HG03095 (cell line): ENCODE measurements at regions not wholly inside any gene's neighbourhood (a gene's known extent, or its start where the extent isn't known, plus 50 kb on each side); places are given as distances from the start of the nearest gene placed in this dataset.
"Not testable (repeated sequence)": the region's sequence is repeated elsewhere in the genome, so short reads cannot be mapped to it uniquely, and the experiment has no call there.

Experiments used
- ATAC-seq: cut with Tn5 transposase; IDR thresholded peaks from one replicate; pipeline ENCODE4 v1.9.1; 2021; ENCODE audit warnings: moderate library complexity; ENCODE audit not compliant: unreplicated experiment

- no peak for ATAC-seq
These were observed 1185.4 kb upstream of the SEMA6A start for GRCh38 chr5:117759849-117760499.

GRCh38 chr5:117752403-117752802, 1177.8 kb upstream of the SEMA6A start:
- ATAC-seq, result no peak

GRCh38 chr5:117748336-117748735, 1173.7 kb upstream of the SEMA6A start:
- no peak for ATAC-seq

- ATAC-seq, result no peak
These were observed 1168.7 kb upstream of the SEMA6A start for GRCh38 chr5:117743337-117743736.

- ATAC-seq, result no peak
These were observed 1167.1 kb upstream of the SEMA6A start for GRCh38 chr5:117741655-117742206.

- ATAC-seq, result no peak
These were observed 1165.6 kb upstream of the SEMA6A start for GRCh38 chr5:117740268-117740667.

- ATAC-seq, result no peak
These were observed 1163.9 kb upstream of the SEMA6A start for GRCh38 chr5:117738571-117738970.

GRCh38 chr5:117736698-117737097, 1162.1 kb upstream of the SEMA6A start:
- ATAC-seq, result no peak

- ATAC-seq, result no peak
These were observed 1159.4 kb upstream of the SEMA6A start for GRCh38 chr5:117734056-117734455.

GRCh38 chr5:117733051-117733450, 1158.4 kb upstream of the SEMA6A start:
- no peak for ATAC-seq

- ATAC-seq, result no peak
These were observed 1157.6 kb upstream of the SEMA6A start for GRCh38 chr5:117732264-117732663.

GRCh38 chr5:117731446-117731845, 1156.8 kb upstream of the SEMA6A start:
- ATAC-seq, result no peak

- ATAC-seq, result not testable (repeated sequence)
These were observed 1146.2 kb upstream of the SEMA6A start for GRCh38 chr5:117720784-117721183.

- no peak for ATAC-seq
These were observed 1144.8 kb upstream of the SEMA6A start for GRCh38 chr5:117719413-117719812.

GRCh38 chr5:117713585-117714198, 1139.1 kb upstream of the SEMA6A start:
- ATAC-seq, result no peak

- no peak for ATAC-seq
These were observed 1126.4 kb upstream of the SEMA6A start for GRCh38 chr5:117701062-117701461.

GRCh38 chr5:117692606-117693005, 1118.0 kb upstream of the SEMA6A start:
- no peak for ATAC-seq

GRCh38 chr5:117691081-117691870, 1116.7 kb upstream of the SEMA6A start:
- ATAC-seq, result no peak

- ATAC-seq, result no peak
These were observed 1116.0 kb upstream of the SEMA6A start for GRCh38 chr5:117690612-117691011.

GRCh38 chr5:117686926-117687325, 1112.3 kb upstream of the SEMA6A start:
- ATAC-seq, result no peak

GRCh38 chr5:117682416-117682815, 1107.8 kb upstream of the SEMA6A start:
- ATAC-seq, result no peak
